GM12872 (cell line): ENCODE measurements at regions not wholly inside any gene's neighbourhood (a gene's known extent, or its start where the extent isn't known, plus 50 kb on each side); places are given as distances from the start of the nearest gene placed in this dataset.

Experiments
- CTCF ChIP-seq: IDR thresholded peaks from 3 replicates; pipeline ENCODE4 v1.5.1; 2011; ENCODE audit warnings: low read depth, mild to moderate bottlenecking, low read length, moderate library complexity; ENCODE audit not compliant: insufficient read depth

GRCh38 chr3:194758716-194759115, 73.0 kb downstream of the FAM43A start:
- no peak for TF ChIP-seq CTCF

- no peak for TF ChIP-seq CTCF
Measured at GRCh38 chr3:194760494-194761137, 74.9 kb downstream of the FAM43A start.

GRCh38 chr3:194761384-194761783, 75.7 kb downstream of the FAM43A start:
- TF ChIP-seq CTCF: no peak

- TF ChIP-seq CTCF: no peak
Measured at GRCh38 chr3:194766845-194767244, 81.2 kb downstream of the FAM43A start.

GRCh38 chr3:194767446-194768207, 81.9 kb downstream of the FAM43A start:
- TF ChIP-seq CTCF: no peak

- no peak for TF ChIP-seq CTCF
Measured at GRCh38 chr3:194768586-194768985, 82.9 kb downstream of the FAM43A start.

- TF ChIP-seq CTCF: no peak
Measured at GRCh38 chr3:194769020-194769643, 83.4 kb downstream of the FAM43A start.
